HG03520 (cell line): ENCODE measurements at regions not wholly inside any gene's neighbourhood (a gene's known extent, or its start where the extent isn't known, plus 50 kb on each side); places are given as distances from the start of the nearest gene placed in this dataset.

Experiments used
- ATAC-seq: cut with Tn5 transposase; IDR thresholded peaks from one replicate; pipeline ENCODE4 v1.9.1; 2021; ENCODE audit warnings: mild to moderate bottlenecking, moderate library complexity; ENCODE audit not compliant: unreplicated experiment

GRCh38 chr2:175574069-175574468, 392.6 kb upstream of the ATP5MC3 start:
- no peak for ATAC-seq

GRCh38 chr2:175571078-175571653, 389.7 kb upstream of the ATP5MC3 start:
- ATAC-seq: no peak

- ATAC-seq: no peak
These were observed 386.7 kb upstream of the ATP5MC3 start for GRCh38 chr2:175568109-175568730.

GRCh38 chr2:175567435-175568061, 386.0 kb upstream of the ATP5MC3 start:
- ATAC-seq: no peak

GRCh38 chr2:175560521-175561169, 379.1 kb upstream of the ATP5MC3 start:
- no peak for ATAC-seq

- no peak for ATAC-seq
These were observed 378.1 kb upstream of the ATP5MC3 start for GRCh38 chr2:175559613-175560012.

- no peak for ATAC-seq
These were observed 376.4 kb upstream of the ATP5MC3 start for GRCh38 chr2:175557810-175558377.

GRCh38 chr2:175553910-175554309, 372.4 kb upstream of the ATP5MC3 start:
- no peak for ATAC-seq

GRCh38 chr2:175552902-175553301, 371.4 kb upstream of the ATP5MC3 start:
- ATAC-seq: no peak

- ATAC-seq: no peak
These were observed 358.9 kb upstream of the ATP5MC3 start for GRCh38 chr2:175540421-175540820.

GRCh38 chr2:175539122-175539521, 357.6 kb upstream of the ATP5MC3 start:
- no peak for ATAC-seq

- no peak for ATAC-seq
These were observed 354.5 kb upstream of the ATP5MC3 start for GRCh38 chr2:175536059-175536458.

GRCh38 chr2:175535631-175536030, 354.1 kb upstream of the ATP5MC3 start:
- no peak for ATAC-seq

GRCh38 chr2:175525975-175526374, 344.5 kb upstream of the ATP5MC3 start:
- ATAC-seq: no peak

- no peak for ATAC-seq
These were observed 341.5 kb upstream of the ATP5MC3 start for GRCh38 chr2:175523001-175523400.

- no peak for ATAC-seq
These were observed 336.7 kb upstream of the ATP5MC3 start for GRCh38 chr2:175518206-175518605.

- ATAC-seq: no peak
These were observed 335.0 kb upstream of the ATP5MC3 start for GRCh38 chr2:175516555-175516954.

GRCh38 chr2:175500255-175500654, 318.7 kb upstream of the ATP5MC3 start:
- no peak for ATAC-seq

GRCh38 chr2:175490360-175490791, 308.9 kb upstream of the ATP5MC3 start:
- ATAC-seq: no peak

- ATAC-seq: no peak
These were observed 296.7 kb upstream of the ATP5MC3 start for GRCh38 chr2:175478096-175478768.

GRCh38 chr2:175476948-175477347, 295.4 kb upstream of the ATP5MC3 start:
- no peak for ATAC-seq
